H9 (cell line): ENCODE measurements at regions not wholly inside any gene's neighbourhood (a gene's known extent, or its start where the extent isn't known, plus 50 kb on each side); places are given as distances from the start of the nearest gene placed in this dataset.

Experiments
- DNase-seq: peaks from one replicate; pipeline ENCODE4 v3.0.0-alpha.2; 2017
- H2AFZ ChIP-seq: one replicate; pipeline ENCODE4 v1.6.1; 2013; ENCODE audit warnings: mild to moderate bottlenecking, low read length, control low read depth, moderate library complexity
- H2AK5ac ChIP-seq: 2 replicates; pipeline ENCODE4 v1.6.1; 2013; ENCODE audit warnings: low read length, control low read depth, mixed read lengths; ENCODE audit not compliant: insufficient read length
- H2BK120ac ChIP-seq: one replicate; pipeline ENCODE4 v1.6.1; 2013; ENCODE audit warnings: low read depth, mild to moderate bottlenecking, low read length, control low read depth, inconsistent platforms; ENCODE audit not compliant: poor library complexity, severe bottlenecking
- H2BK12ac ChIP-seq: 2 replicates; pipeline ENCODE4 v1.6.1; 2013; ENCODE audit warnings: low read length, control low read depth, mixed read lengths, low read depth; ENCODE audit not compliant: insufficient read length
- H2BK15ac ChIP-seq: 2 replicates; pipeline ENCODE4 v1.6.1; 2013; ENCODE audit warnings: low read depth, low read length, control low read depth
- H2BK20ac ChIP-seq: one replicate; pipeline ENCODE4 v1.6.1; 2013; ENCODE audit warnings: low read depth, mild to moderate bottlenecking, low read length, control low read depth, inconsistent platforms; ENCODE audit not compliant: poor library complexity, severe bottlenecking
- H2BK5ac ChIP-seq: 2 replicates; pipeline ENCODE4 v1.6.1; 2013; ENCODE audit warnings: low read length, control low read depth, mixed read lengths; ENCODE audit not compliant: insufficient read length
- H3K14ac ChIP-seq: 2 replicates; pipeline ENCODE4 v1.6.1; 2013; ENCODE audit warnings: low read length, control low read depth; ENCODE audit not compliant: insufficient read depth
- H3K18ac ChIP-seq: 2 replicates; pipeline ENCODE4 v1.6.1; 2013; ENCODE audit warnings: low read depth, mild to moderate bottlenecking, mixed read lengths, low read length, control low read depth; ENCODE audit not compliant: insufficient read length
- H3K23ac ChIP-seq: 2 replicates; pipeline ENCODE4 v1.6.1; 2013; ENCODE audit warnings: low read length, control low read depth, mixed read lengths, low read depth; ENCODE audit not compliant: insufficient read length
- H3K23me2 ChIP-seq: 2 replicates; pipeline ENCODE4 v1.6.1; 2013; ENCODE audit warnings: low read depth, mild to moderate bottlenecking, mixed read lengths, low read length, control low read depth; ENCODE audit not compliant: insufficient read length, poor library complexity, severe bottlenecking
- H3K27ac ChIP-seq: 2 replicates; pipeline ENCODE4 v1.5.1; 2013; ENCODE audit warnings: low read length, control low read depth, mixed read lengths, low read depth; ENCODE audit not compliant: insufficient read length
- H3K27me3 ChIP-seq: 2 replicates; pipeline ENCODE4 v1.6.1; 2013; ENCODE audit warnings: low read length, control low read depth, inconsistent platforms; ENCODE audit not compliant: insufficient read depth
- H3K4ac ChIP-seq: 2 replicates; pipeline ENCODE4 v1.6.1; 2013; ENCODE audit warnings: low read depth, mild to moderate bottlenecking, control low read depth, inconsistent platforms, low read length, moderate library complexity
- H3K4me1 ChIP-seq: 2 replicates; pipeline ENCODE4 v1.6.1; 2013; ENCODE audit warnings: low read length, control low read depth, inconsistent platforms; ENCODE audit not compliant: insufficient read depth
- H3K4me2 ChIP-seq: 2 replicates; pipeline ENCODE4 v1.6.1; 2013; ENCODE audit warnings: low read length, control low read depth, mixed read lengths; ENCODE audit not compliant: insufficient read length, insufficient read depth
- H3K56ac ChIP-seq: 2 replicates; pipeline ENCODE4 v1.6.1; 2013; ENCODE audit warnings: low read depth, mild to moderate bottlenecking, mixed read lengths, low read length, control low read depth; ENCODE audit not compliant: insufficient read length
- H3K79me1 ChIP-seq: 2 replicates; pipeline ENCODE4 v1.6.1; 2013; ENCODE audit warnings: low read depth, mild to moderate bottlenecking, moderate library complexity, low read length, control low read depth, inconsistent platforms; ENCODE audit not compliant: insufficient read depth, poor library complexity, severe bottlenecking
- H3K79me2 ChIP-seq: 2 replicates; pipeline ENCODE4 v1.6.1; 2013; ENCODE audit warnings: low read length, control low read depth, inconsistent platforms; ENCODE audit not compliant: insufficient read depth
- H3K9ac ChIP-seq: 2 replicates; pipeline ENCODE4 v1.6.1; 2013; ENCODE audit warnings: low read length, control low read depth, mixed read lengths; ENCODE audit not compliant: insufficient read length; ENCODE audit errors: extremely low read depth
- H3K9me3 ChIP-seq: one replicate; pipeline ENCODE4 v1.6.1; 2013; ENCODE audit warnings: low read depth, low read length, inconsistent platforms; ENCODE audit not compliant: control insufficient read depth
- H3T11ph ChIP-seq: one replicate; pipeline ENCODE4 v1.6.1; 2013; ENCODE audit warnings: mild to moderate bottlenecking, low read length, control low read depth, inconsistent platforms
- H4K20me1 ChIP-seq: one replicate; pipeline ENCODE4 v1.6.1; 2013; ENCODE audit not compliant: control insufficient read depth, insufficient read length, insufficient read depth
- H4K5ac ChIP-seq: 2 replicates; pipeline ENCODE4 v1.6.1; 2013; ENCODE audit warnings: low read depth, mild to moderate bottlenecking, mixed read lengths, low read length, control low read depth; ENCODE audit not compliant: insufficient read length
- H4K8ac ChIP-seq: replicated peaks from 2 replicates; pipeline ENCODE4 v1.6.1; 2013; ENCODE audit warnings: low read length, control low read depth, mixed read lengths, low read depth; ENCODE audit not compliant: insufficient read length
- H4K91ac ChIP-seq: 2 replicates; pipeline ENCODE4 v1.6.1; 2013; ENCODE audit warnings: low read depth, mild to moderate bottlenecking, moderate library complexity, mixed read lengths, low read length, control low read depth; ENCODE audit not compliant: insufficient read length
- H3K27ac Mint-ChIP-seq, 3 experiments: 2 replicates in 2 of 3; 3 replicates in 1 of 3; pipeline ENCODE4 v1.8.0; 2020 to 2021; ENCODE audit warnings: mixed read lengths in 3 of 3, mild to moderate bottlenecking in 1 of 3, moderate library complexity in 1 of 3
- H3K27me3 Mint-ChIP-seq: 2 replicates; pipeline ENCODE4 v1.8.0; 2021; ENCODE audit warnings: low read depth, mild to moderate bottlenecking, moderate library complexity, mixed read lengths
- H3K36me3 Mint-ChIP-seq, 3 experiments: 2 replicates in 2 of 3; 3 replicates in 1 of 3; pipeline ENCODE4 v1.8.0; 2020 to 2021; ENCODE audit warnings: low read depth in 3 of 3, mixed read lengths in 3 of 3; ENCODE audit not compliant: insufficient read depth in 1 of 3
- H3K4me1 Mint-ChIP-seq, 2 experiments: 2 replicates each; pipeline ENCODE4 v1.8.0; 2020; ENCODE audit warnings: mixed read lengths in 2 of 2
- H3K4me3 Mint-ChIP-seq, 2 experiments: 2 replicates in 1 of 2; 3 replicates in 1 of 2; pipeline ENCODE4 v1.8.0; 2020 to 2021; ENCODE audit warnings: mild to moderate bottlenecking in 2 of 2, mixed read lengths in 2 of 2, moderate library complexity in 1 of 2
- H3K9me3 Mint-ChIP-seq, 2 experiments: 2 replicates in 1 of 2; 3 replicates in 1 of 2; pipeline ENCODE4 v1.8.0; 2020; ENCODE audit warnings: mild to moderate bottlenecking in 2 of 2, mixed read lengths in 2 of 2, moderate library complexity in 1 of 2
- WGBS: extraction: QIAGEN DNeasy Blood & Tissue Kit; methylation state at CpG from one replicate; pipeline ENCODE4 v1.1.7; 2013; ENCODE audit warnings: missing lambda C conversion rate, low lambda C conversion rate, mixed read lengths; ENCODE audit not compliant: insufficient read length; ENCODE audit errors: extremely low coverage; 5-methylcytosine and 5-hydroxymethylcytosine counted together
- TF ChIP-seq, protein P1 (sequence below): fragments of 200-600 bp; sonication (generic); conservative IDR thresholded peaks from 3 replicates; pipeline ENCODE4 v1.8.0; 2021; ENCODE audit warnings: antibody characterized with exemption, mild to moderate bottlenecking

DNA sequence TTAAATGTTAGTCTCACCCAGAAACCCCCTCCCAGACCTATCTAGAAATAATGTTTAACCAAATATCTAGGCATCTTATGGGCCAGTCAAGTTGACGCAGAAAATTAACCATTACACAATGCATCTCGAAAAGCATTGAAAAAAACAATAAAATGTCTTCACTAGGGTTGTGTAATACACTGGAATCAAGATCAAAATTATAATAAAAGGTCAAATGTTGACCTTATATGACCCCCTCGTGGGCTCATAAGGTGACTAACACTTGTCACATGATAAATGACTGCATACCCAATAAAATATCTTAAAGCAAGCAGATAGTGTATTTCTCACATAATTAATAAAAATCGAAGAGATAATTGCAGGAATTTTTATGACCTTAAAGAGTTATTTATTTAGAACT is 447.9 kb upstream of the DSEL start:
- no peak overlapping the region for H3K9ac ChIP-seq
- no peaks in the 10 kb centered on the region for H3K4me1 ChIP-seq
- no peak overlapping the region for H2BK20ac ChIP-seq
- H4K91ac ChIP-seq, result no peak overlapping the region
- no peak overlapping the region for H4K5ac ChIP-seq
- no peak overlapping the region for H2BK120ac ChIP-seq
- H2BK12ac ChIP-seq, result no peak overlapping the region
- no peaks in the 10 kb centered on the region for H3K9me3 Mint-ChIP-seq
- no peak overlapping the region for H3K4ac ChIP-seq
- no peak overlapping the region for H3K4me2 ChIP-seq
- H3K36me3 Mint-ChIP-seq, result no peaks in the 10 kb centered on the region
- no peak overlapping the region for H2AFZ ChIP-seq
- no peak overlapping the region for H3K4me3 Mint-ChIP-seq
- WGBS, result no CpG with 5 or more reads among the region's 4 CpGs
- no peak overlapping the region for H3K56ac ChIP-seq
- H3K79me1 ChIP-seq, result no peaks in the 10 kb centered on the region
- H3K9me3 ChIP-seq, result no peaks in the 10 kb centered on the region
- no peak overlapping the region for H3K27ac ChIP-seq
- DNase-seq, result no peak
- no peak overlapping the region for H3T11ph ChIP-seq
- H3K79me2 ChIP-seq, result no peaks in the 10 kb centered on the region
- H3K23me2 ChIP-seq, result no peaks in the 10 kb centered on the region
- no peak overlapping the region for H2AK5ac ChIP-seq
- no peak overlapping the region for H3K23ac ChIP-seq
- H3K27me3 Mint-ChIP-seq, result peaks cover under 1% of the 10 kb centered on the region; the same call in 1 of the 2 replicates
- H2BK15ac ChIP-seq, result no peak overlapping the region
- H2BK5ac ChIP-seq, result no peak overlapping the region
- H3K27me3 ChIP-seq, result no peaks in the 10 kb centered on the region
- no peak overlapping the region for H4K8ac ChIP-seq
- H3K18ac ChIP-seq, result no peak overlapping the region
- no peak overlapping the region for H3K14ac ChIP-seq
- H4K20me1 ChIP-seq, result no peaks in the 10 kb centered on the region
- H3K27ac Mint-ChIP-seq, result no peak overlapping the region
- TF ChIP-seq, protein P1, sequence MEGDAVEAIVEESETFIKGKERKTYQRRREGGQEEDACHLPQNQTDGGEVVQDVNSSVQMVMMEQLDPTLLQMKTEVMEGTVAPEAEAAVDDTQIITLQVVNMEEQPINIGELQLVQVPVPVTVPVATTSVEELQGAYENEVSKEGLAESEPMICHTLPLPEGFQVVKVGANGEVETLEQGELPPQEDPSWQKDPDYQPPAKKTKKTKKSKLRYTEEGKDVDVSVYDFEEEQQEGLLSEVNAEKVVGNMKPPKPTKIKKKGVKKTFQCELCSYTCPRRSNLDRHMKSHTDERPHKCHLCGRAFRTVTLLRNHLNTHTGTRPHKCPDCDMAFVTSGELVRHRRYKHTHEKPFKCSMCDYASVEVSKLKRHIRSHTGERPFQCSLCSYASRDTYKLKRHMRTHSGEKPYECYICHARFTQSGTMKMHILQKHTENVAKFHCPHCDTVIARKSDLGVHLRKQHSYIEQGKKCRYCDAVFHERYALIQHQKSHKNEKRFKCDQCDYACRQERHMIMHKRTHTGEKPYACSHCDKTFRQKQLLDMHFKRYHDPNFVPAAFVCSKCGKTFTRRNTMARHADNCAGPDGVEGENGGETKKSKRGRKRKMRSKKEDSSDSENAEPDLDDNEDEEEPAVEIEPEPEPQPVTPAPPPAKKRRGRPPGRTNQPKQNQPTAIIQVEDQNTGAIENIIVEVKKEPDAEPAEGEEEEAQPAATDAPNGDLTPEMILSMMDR, result no peak
- no peaks in the 10 kb centered on the region for H3K4me1 Mint-ChIP-seq
